CD4-positive, alpha-beta T cell (primary cell): ENCODE measurements at regions not wholly inside any gene's neighbourhood (a gene's known extent, or its start where the extent isn't known, plus 50 kb on each side); places are given as distances from the start of the nearest gene placed in this dataset.

Experiments used
- ATAC-seq: fragments of 200-7000 bp; cut with Tn5 transposase; one replicate; pipeline ENCODE4 v1.10.0; 2022; ENCODE audit warnings: mild to moderate bottlenecking; ENCODE audit not compliant: poor library complexity
- CTCF ChIA-PET: fragments of 350-600 bp; sonication (Branson Sonifier 250); formaldehyde crosslinking; loops from one replicate; lab custom pipeline; 2021; ENCODE audit warnings: antibody characterized with exemption, inconsistent platforms; lab: Charles Lee
- POLR2A ChIA-PET: fragments of 350-600 bp; sonication (Branson Sonifier 250); formaldehyde crosslinking; loops from one replicate; lab custom pipeline; 2021; ENCODE audit warnings: antibody characterized with exemption, inconsistent platforms; lab: Charles Lee
- DNase-seq, 14 experiments: peaks; one replicate each; pipeline ENCODE4 v3.0.0-alpha.2; 2013 to 2020; ENCODE audit warnings: mixed read lengths in 2 of 14
- H3K27ac ChIP-seq, 2 donors: one replicate each; pipeline versions ENCODE4 v1.5.1 to v1.7.0; 2013; ENCODE audit warnings: low read length in 2 of 2, low read depth in 1 of 2, mild to moderate bottlenecking in 1 of 2
- H3K27me3 ChIP-seq, 2 experiments: 1 replicate in 1 of 2; 2 replicates in 1 of 2; pipeline versions ENCODE4 v1.6.1 to v1.7.0; 2013; ENCODE audit warnings: low read length in 2 of 2, control low read depth in 1 of 2, mild to moderate bottlenecking in 1 of 2, moderate library complexity in 1 of 2; ENCODE audit not compliant: insufficient read depth in 2 of 2, control insufficient read depth in 1 of 2
- H3K36me3 ChIP-seq: one replicate; pipeline ENCODE4 v1.6.1; 2013; ENCODE audit warnings: low read length, control low read depth; ENCODE audit not compliant: insufficient read depth
- H3K4me1 ChIP-seq: one replicate; pipeline ENCODE4 v1.6.1; 2013; ENCODE audit warnings: low read length, control low read depth; ENCODE audit not compliant: insufficient read depth
- H3K4me3 ChIP-seq: one replicate; pipeline ENCODE4 v1.5.1; 2013; ENCODE audit warnings: mild to moderate bottlenecking, low read length, moderate library complexity
- H3K9me3 ChIP-seq, 2 experiments: 1 replicate in 1 of 2; 2 replicates in 1 of 2; pipeline versions ENCODE4 v1.6.1 to v1.7.0; 2013; ENCODE audit warnings: low read length in 2 of 2, mild to moderate bottlenecking in 2 of 2, control low read depth in 1 of 2, moderate library complexity in 1 of 2; ENCODE audit not compliant: control insufficient read depth in 1 of 2, insufficient read depth in 1 of 2
- H3K27ac Mint-ChIP-seq: one replicate; pipeline ENCODE4 v1.8.0; 2020; ENCODE audit warnings: mixed read lengths
- H3K27me3 Mint-ChIP-seq: one replicate; pipeline ENCODE4 v1.8.0; 2021; ENCODE audit warnings: mixed read lengths
- H3K36me3 Mint-ChIP-seq: one replicate; pipeline ENCODE4 v1.8.0; 2021; ENCODE audit warnings: low read depth, mixed read lengths
- H3K4me1 Mint-ChIP-seq: one replicate; pipeline ENCODE4 v1.8.0; 2021; ENCODE audit warnings: low read depth, mixed read lengths
- H3K4me3 Mint-ChIP-seq: one replicate; pipeline ENCODE4 v1.8.0; 2020; ENCODE audit warnings: mild to moderate bottlenecking, mixed read lengths
- H3K9me3 Mint-ChIP-seq: one replicate; pipeline ENCODE4 v1.8.0; 2020; ENCODE audit warnings: mixed read lengths
- CTCF ChIP-seq: fragments of 200-600 bp; IDR thresholded peaks from one replicate; pipeline ENCODE4 v1.8.0; 2022; ENCODE audit warnings: antibody characterized with exemption, mild to moderate bottlenecking
- intact Hi-C, 2 experiments: fragments of 100-400 bp; cut with DNase I in 1 of 2; cut with micrococcal nuclease in 1 of 2; formaldehyde crosslinking; loops; one replicate each; pipeline versions ENCODE4 v1.15.1 to v1.9.0; 2023 to 2025; cut with DNase I, micrococcal nuclease

- no peak overlapping the region for H3K4me3 ChIP-seq
- ChIA-PET POLR2A (no interaction called here), CTCF (no interaction called here)
- ATAC-seq (no peak), DNase-seq (no peak)
- H3K27me3 ChIP-seq = no peaks in the 10 kb centered on the region
- H3K4me1 ChIP-seq = no peaks in the 10 kb centered on the region
- Mint-ChIP-seq H3K27me3 (peaks cover 4% of the 10 kb centered on the region), H3K4me1 (no peaks in the 10 kb centered on the region), H3K9me3 (no peaks in the 10 kb centered on the region), H3K4me3 (no peak overlapping the region), H3K27ac (no peak overlapping the region), H3K36me3 (no peaks in the 10 kb centered on the region)
- H3K27ac ChIP-seq = no peak overlapping the region
- no peak for TF ChIP-seq CTCF
- no peaks in the 10 kb centered on the region for H3K9me3 ChIP-seq
- intact Hi-C loops = no loop called here
- H3K36me3 ChIP-seq = no peaks in the 10 kb centered on the region
Observed at GRCh38 chr9:118993965-118994364, 375.3 kb downstream of the BRINP1 start.

GRCh38 chr9:119002491-119002890, 366.7 kb downstream of the BRINP1 start:
- Mint-ChIP-seq H3K36me3 (no peaks in the 10 kb centered on the region), H3K27ac (no peak overlapping the region), H3K27me3 (no peaks in the 10 kb centered on the region), H3K4me3 (no peak overlapping the region), H3K4me1 (no peaks in the 10 kb centered on the region), H3K9me3 (peaks cover 3% of the 10 kb centered on the region)
- no peaks in the 10 kb centered on the region for H3K9me3 ChIP-seq
- no peak overlapping the region for H3K27ac ChIP-seq
- DNase-seq (no peak), ATAC-seq (no peak)
- ChIA-PET CTCF (interaction anchor here (0.7 kb wide), 1 partner anchor 1485 kb away, joined by 3 read pairs; no protein-coding TSS in a partner anchor), POLR2A (no interaction called here)
- H3K4me1 ChIP-seq = no peaks in the 10 kb centered on the region
- H3K4me3 ChIP-seq = no peak overlapping the region
- no peaks in the 10 kb centered on the region for H3K36me3 ChIP-seq
- TF ChIP-seq CTCF = no peak
- H3K27me3 ChIP-seq = no peaks in the 10 kb centered on the region
- intact Hi-C loops = no loop called here

- peaks cover 3% of the 10 kb centered on the region for H3K9me3 Mint-ChIP-seq
- H3K4me3 ChIP-seq = no peak overlapping the region
- H3K36me3 ChIP-seq = no peaks in the 10 kb centered on the region
- H3K9me3 ChIP-seq = no peaks in the 10 kb centered on the region
- no peaks in the 10 kb centered on the region for H3K27me3 Mint-ChIP-seq
- no peak overlapping the region for H3K4me3 Mint-ChIP-seq
- no peaks in the 10 kb centered on the region for H3K4me1 ChIP-seq
- ChIA-PET POLR2A (no interaction called here), CTCF (no interaction called here)
- TF ChIP-seq CTCF = no peak
- no peak overlapping the region for H3K27ac ChIP-seq
- no peaks in the 10 kb centered on the region for H3K36me3 Mint-ChIP-seq
- H3K27ac Mint-ChIP-seq = no peak overlapping the region
- intact Hi-C loops = no loop called here
- ATAC-seq = no peak
- no peaks in the 10 kb centered on the region for H3K4me1 Mint-ChIP-seq
- H3K27me3 ChIP-seq = no peaks in the 10 kb centered on the region
- DNase-seq = no peak
Observed at GRCh38 chr9:119003201-119003611, 366.0 kb downstream of the BRINP1 start.
